GM18507 (cell line): ENCODE measurements at regions not wholly inside any gene's neighbourhood (a gene's known extent, or its start where the extent isn't known, plus 50 kb on each side); places are given as distances from the start of the nearest gene placed in this dataset.
"Not testable (repeated sequence)": the region's sequence is repeated elsewhere in the genome, so short reads cannot be mapped to it uniquely, and the experiment has no call there.

Experiments
- DNase-seq: peaks from one replicate; pipeline ENCODE4 v3.0.0; 2011; ENCODE audit warnings: low read depth; ENCODE audit not compliant: insufficient read length; ENCODE audit errors: extremely low spot score
- FAIRE-seq: peaks from 2 replicates; lab custom pipeline; 2011; peaks lifted over from hg19 to GRCh38; lab: Jason Lieb, UNC

- FAIRE-seq (no peak), DNase-seq (no peak)
Measured at GRCh38 chr9:80502306-80502705, 930.5 kb downstream of the TLE4 start.

- DNase-seq (no peak), FAIRE-seq (no peak)
Measured at GRCh38 chr9:80501635-80502034, 929.9 kb downstream of the TLE4 start.

- no peak for DNase-seq
- FAIRE-seq = no peak
Measured at GRCh38 chr9:80500300-80500699, 928.5 kb downstream of the TLE4 start.

GRCh38 chr9:80498001-80498555 is 926.3 kb downstream of the TLE4 start:
- FAIRE-seq (no peak), DNase-seq (no peak)

GRCh38 chr9:80496901-80497556 is 925.3 kb downstream of the TLE4 start:
- DNase-seq = no peak
- FAIRE-seq = no peak

- no peak for DNase-seq
- FAIRE-seq = no peak
Measured at GRCh38 chr9:80493258-80493657, 921.5 kb downstream of the TLE4 start.

- FAIRE-seq (no peak), DNase-seq (no peak)
Measured at GRCh38 chr9:80492221-80492620, 920.5 kb downstream of the TLE4 start.

- FAIRE-seq (no peak), DNase-seq (no peak)
Measured at GRCh38 chr9:80491086-80491696, 919.4 kb downstream of the TLE4 start.

GRCh38 chr9:80489329-80489728 is 917.6 kb downstream of the TLE4 start:
- DNase-seq = no peak
- no peak for FAIRE-seq

GRCh38 chr9:80485420-80486250 is 913.9 kb downstream of the TLE4 start:
- FAIRE-seq (no peak), DNase-seq (no peak)

- not testable (repeated sequence) for FAIRE-seq, DNase-seq
Measured at GRCh38 chr9:80482251-80482650, 910.5 kb downstream of the TLE4 start.

GRCh38 chr9:80467632-80468031 is 895.9 kb downstream of the TLE4 start:
- FAIRE-seq (no peak), DNase-seq (no peak)

- no peak for DNase-seq
- FAIRE-seq = no peak
Measured at GRCh38 chr9:80465556-80465955, 893.8 kb downstream of the TLE4 start.

- FAIRE-seq (no peak), DNase-seq (no peak)
Measured at GRCh38 chr9:80449513-80449912, 877.7 kb downstream of the TLE4 start.

GRCh38 chr9:80448996-80449395 is 877.2 kb downstream of the TLE4 start:
- no peak for FAIRE-seq
- DNase-seq = no peak

- FAIRE-seq (no peak), DNase-seq (no peak)
Measured at GRCh38 chr9:80447876-80448275, 876.1 kb downstream of the TLE4 start.

GRCh38 chr9:80440724-80441123 is 869.0 kb downstream of the TLE4 start:
- no peak for FAIRE-seq

GRCh38 chr9:80437825-80438224 is 866.1 kb downstream of the TLE4 start:
- DNase-seq (no peak), FAIRE-seq (no peak)

More at GRCh38 chr9:80440724-80441123, 869.0 kb downstream of the TLE4 start:
- no peak for DNase-seq

GRCh38 chr9:80437091-80437640 is 865.4 kb downstream of the TLE4 start:
- FAIRE-seq (no peak), DNase-seq (no peak)

GRCh38 chr9:80435591-80435990 is 863.8 kb downstream of the TLE4 start:
- DNase-seq = no peak

More at GRCh38 chr9:80435591-80435990, 863.8 kb downstream of the TLE4 start:
- FAIRE-seq = no peak
